GM19035 (cell line): ENCODE measurements at regions not wholly inside any gene's neighbourhood (a gene's known extent, or its start where the extent isn't known, plus 50 kb on each side); places are given as distances from the start of the nearest gene placed in this dataset.
A peak's percentile ranks its signal among the peaks of the same experiment; 100 is the strongest.

Source experiments
- ATAC-seq: cut with Tn5 transposase; IDR thresholded peaks from one replicate; pipeline ENCODE4 v1.9.1; 2021; ENCODE audit not compliant: unreplicated experiment

DNA sequence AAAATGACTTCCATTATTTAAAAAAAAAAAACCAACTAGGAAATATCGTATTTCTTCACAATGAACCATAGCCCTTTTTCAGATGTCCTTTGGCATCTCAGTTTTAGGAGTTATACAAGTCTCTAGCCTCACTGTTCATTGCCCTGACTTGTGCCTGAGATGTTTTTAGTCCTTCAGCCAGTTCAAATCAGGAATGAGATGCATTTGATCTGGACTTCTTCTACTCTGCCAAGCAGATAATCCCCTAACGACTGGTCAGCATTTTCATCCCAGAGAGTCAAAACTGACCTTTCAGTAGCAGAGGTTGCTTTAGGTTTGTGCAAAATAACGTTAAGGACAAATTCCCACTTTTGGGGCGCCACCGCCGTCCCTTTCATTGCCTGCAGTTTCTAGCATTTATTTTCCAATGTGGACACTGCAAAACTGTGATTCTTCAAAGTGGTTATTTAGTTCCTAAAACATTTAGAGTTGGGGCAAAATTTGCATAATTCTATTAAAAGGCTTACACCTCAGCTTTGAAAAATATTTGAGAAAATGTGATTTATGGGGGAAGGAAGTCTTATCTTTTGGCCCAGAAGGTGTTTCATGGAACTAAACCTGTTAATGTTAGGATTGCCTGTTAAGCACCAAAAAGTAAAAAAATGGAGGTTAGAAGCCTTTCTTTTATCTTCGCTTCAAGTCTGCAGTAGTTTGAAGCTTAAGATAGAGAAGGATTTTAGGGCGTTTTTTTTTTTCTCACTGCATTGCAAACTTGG is 152.0 kb upstream of the SGK1 start:
- no peak for ATAC-seq

DNA sequence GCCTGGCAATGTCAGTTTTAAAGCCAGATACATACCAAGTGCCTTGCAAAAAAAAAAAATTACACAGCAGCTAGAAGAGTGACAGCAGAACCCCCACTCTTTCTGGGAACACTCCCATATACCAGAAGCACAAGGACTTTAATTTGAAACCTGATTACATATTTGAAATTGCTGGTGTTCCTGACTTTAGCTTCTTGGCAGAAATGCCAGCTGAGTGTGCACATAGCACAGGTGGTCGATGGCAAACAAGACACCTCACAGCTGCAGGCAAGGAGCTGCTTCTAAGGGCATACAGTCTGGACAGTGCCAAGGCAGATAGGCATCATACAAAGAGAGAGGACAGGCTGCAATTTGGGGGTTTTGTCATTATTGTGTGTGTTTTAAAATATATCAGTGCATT is 150.7 kb upstream of the SGK1 start:
- ATAC-seq = no peak

DNA sequence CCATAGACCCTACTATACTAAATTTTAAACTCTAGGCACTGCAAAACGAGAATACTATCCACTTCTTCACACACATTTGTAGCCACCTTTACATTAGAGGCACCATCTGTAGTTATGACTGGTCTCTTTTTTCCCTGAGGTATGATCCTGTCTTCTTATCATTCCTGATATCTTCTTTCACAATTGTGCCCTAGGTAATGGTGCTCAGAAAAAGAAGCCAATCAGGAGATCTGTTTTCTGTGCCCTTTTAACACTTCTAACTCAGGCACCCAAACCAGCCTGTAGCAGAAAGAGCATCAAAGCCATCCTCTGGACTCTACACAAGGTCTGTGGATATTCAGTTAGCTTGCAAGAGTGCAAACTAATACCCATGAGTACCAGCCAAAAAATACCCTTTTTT is 149.7 kb upstream of the SGK1 start:
- no peak for ATAC-seq

DNA sequence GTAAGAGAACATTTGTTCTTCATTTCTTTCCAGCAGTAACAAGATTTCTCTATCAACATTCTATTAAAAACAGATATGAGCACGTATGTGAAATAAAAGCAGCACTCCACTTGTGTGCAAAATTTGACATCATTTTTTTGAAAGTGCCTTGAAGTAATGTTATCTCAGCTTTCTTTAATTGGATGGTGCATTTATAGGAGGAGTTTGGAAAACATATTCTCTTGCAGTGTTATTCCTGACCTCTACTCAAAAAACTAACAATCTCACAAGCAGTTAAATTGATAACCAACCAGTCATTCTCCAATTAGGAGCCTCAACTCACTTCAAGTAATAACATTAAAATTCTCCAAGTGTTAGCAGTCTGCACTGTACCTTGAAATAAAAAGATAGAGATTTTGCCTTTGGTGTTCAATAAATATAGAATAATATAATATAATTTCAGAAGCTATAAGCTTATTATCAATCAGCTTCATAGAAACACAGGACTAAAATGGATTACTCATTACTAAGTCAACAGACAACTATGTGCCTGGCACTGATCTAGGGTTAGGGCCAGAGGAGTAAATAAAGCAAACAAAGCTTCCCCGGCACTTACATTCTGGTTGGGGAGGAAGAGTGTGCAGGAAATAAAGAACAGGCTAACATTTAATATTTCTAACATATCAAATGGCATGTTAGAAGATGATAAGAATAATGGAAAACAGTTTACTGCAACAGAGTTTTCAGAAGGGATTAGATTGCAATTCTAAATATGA is 149.0 kb upstream of the SGK1 start:
- ATAC-seq = no peak

DNA sequence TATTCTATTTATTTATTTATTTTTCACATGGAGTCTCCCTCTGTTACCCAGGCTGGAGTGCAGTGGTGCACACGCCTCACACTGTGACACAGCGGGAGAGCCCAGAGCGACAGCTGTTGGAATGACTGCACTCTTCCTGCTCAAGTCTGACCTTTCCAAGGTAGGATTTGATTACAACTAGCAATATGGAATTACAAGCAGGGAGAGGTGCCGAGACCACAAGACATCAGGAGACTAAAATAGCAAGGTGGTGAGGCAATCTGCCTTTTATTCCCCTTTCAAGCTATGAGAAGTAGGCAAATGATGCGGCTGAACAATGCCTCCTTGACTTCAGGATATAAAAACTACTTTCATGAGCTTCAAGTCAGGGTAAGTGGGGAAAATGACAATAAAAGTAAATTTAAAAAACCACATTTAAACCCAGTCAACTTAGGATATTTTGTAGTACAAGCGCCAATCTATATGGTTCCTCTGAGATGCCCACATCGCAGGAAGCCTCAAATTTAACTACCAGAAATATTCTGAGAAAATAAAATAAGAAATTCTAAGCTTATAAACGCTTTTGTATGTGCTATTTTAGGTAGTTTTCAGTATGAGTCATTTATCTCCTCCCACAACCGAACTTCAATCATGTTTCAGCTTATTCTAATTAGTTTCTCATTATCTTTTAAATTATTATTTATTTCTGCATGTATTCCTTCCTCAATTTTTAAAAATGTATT is 146.9 kb upstream of the SGK1 start:
- peak; percentile 66 for ATAC-seq

DNA sequence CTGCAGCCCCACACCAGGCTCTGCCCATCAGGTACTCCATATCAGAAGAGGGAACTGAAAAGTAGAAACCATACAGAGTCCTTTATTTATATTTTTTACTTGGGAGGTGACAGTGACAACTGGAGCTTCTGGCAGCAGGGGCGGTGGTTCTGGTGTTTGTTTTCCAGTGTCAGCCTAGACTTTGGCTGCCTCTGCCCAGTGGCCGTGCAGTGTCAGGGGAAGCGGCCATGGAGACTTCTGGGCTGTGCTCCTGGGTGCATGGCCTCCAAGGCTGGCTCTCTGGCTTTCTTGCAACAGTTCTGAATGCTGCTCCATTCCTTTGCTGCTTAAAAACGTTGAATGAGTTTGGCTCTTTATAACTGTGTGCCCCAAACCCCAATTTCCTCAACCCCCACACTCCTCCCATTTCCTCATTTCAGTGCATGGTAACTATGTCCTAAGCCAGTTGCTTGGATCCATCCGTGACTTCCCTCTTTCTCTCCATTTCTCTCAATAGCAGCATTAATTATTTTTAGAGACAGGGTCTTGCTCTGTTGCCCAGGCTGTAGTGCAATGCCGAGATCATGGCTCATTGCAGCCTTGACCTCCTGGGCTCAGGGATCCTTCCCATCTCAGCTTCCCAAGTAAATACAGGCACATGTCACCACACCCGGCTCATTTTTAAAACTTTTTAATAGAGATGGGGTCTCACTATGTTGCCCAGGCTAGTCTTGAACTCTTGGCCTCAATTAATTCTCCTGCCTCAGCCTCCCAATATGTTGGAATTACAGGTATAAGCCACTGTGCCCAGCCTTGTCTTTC is 141.1 kb upstream of the SGK1 start:
- ATAC-seq = no peak

DNA sequence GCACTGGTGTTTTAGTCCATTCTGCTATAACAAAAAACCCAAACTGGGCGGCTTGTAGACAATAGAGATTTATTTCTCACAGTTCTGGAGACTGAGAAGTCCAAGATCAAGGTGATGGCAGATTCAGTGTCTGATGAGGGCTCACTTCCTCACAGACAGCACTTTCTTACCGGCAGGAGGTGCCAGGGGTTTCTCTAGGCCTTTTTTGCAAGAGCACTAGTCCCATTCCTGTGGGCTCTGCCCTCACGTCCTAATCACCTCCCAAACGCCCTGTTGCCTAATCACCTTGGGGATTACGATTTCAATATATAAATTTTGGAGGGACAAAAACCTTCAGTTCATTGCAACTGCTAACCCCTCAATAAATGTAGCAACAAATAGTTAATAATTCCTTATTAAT is 140.0 kb upstream of the SGK1 start:
- no peak for ATAC-seq

DNA sequence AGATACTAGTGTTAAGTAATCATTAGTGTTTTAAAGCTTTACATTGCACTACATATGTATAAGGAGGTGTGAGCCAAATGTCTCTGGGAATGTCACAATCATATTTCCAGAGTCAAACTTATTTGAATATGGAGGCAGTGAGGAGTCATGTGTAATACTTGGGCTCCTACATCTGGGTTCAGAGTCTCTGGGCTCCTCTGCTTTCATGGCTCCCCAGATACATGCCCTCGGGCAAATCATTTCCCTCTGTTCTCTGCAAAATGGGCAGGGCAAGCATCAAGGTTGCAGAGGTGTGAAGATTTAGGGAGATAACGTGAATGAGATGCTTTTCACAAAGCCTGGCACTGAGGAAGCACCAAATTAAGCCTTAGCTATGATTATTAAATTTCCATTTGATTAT is 138.3 kb upstream of the SGK1 start:
- ATAC-seq = no peak

DNA sequence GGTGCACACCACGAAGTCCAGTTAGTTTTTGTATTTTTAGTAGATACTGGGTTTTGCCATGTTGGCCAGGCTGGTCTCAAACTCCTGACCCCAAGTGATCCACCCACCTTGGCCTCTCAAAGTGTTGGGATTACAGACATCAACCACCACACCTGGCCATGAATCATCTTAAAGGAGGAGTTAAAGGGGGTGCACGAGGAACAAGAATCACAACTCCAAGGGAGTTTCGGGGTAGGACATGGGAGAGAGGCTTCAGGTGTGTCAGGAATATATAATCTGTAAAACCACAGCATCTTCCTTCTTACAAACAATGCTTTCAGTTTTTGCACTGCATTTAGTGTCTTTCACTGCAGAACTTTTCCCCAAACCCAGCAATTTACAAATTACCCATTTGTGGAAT is 137.4 kb upstream of the SGK1 start:
- ATAC-seq = no peak

DNA sequence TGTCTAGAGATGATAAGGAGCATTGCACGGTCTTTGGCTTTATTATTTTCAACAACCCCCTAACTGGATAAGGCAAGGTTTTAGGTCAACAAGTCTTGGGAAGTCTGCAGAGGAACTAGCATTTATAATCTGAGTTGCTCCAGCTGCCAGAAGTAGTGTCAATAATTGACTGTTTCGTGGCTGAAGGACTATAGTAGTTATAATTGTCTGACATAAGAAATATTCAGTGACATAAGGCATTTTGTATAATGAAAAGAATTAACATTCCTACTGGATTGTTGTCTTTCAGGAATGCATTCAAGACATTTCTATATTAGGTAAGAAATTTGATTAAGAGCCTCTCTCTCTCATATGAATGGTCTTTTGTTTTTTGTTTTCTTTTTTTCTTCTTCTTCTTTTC is 136.9 kb upstream of the SGK1 start:
- ATAC-seq = no peak

DNA sequence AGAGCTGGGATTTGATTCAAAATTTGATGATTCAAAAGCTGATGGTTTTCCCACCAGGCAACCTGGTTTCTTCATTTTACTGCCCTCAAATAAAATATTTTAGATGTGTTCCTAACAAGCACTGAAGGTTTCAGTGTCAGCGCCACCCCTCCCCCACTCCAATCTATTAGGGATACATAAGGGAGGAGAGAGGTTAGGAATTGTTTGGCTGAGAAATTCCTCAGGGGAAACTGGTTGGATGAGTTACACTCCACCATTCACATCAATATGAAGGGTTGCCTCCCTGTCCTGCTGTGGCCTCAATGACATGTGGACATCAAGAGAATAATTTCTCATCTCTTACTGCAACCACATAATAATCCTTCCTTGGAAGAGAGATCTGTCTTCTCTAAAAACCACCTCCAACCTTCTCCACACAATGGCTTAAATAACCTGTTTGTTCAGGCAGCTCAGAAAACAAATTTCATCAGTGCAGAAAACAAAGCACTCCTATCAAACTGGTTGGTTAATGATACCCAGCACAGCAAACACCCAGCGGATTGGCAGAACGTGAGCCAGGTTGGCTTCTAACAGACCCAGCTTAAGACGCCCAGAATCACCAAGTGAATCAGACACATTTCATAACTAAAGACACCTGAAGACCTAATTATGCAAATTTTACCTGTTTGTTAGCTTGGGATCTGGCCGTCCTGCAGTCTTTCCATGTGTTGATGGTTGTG is 136.0 kb upstream of the SGK1 start:
- ATAC-seq = no peak

DNA sequence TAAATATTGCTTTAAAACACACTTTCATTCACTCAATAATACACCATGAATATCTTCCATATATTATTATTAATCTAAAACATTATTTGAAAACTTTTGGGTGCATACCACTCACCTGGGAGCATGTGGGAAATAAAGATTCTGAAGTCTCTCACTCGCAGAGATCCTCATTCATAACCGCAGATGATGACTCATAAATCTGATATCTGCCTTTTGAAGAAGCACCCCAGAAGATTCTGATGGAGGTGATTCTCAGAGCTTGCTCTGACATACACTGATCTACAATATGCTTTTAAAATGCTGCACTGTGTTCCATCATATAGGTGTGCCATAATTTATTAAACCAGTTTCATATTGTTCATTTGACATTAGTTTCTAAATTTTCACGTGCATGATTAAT is 135.0 kb upstream of the SGK1 start:
- ATAC-seq = no peak

DNA sequence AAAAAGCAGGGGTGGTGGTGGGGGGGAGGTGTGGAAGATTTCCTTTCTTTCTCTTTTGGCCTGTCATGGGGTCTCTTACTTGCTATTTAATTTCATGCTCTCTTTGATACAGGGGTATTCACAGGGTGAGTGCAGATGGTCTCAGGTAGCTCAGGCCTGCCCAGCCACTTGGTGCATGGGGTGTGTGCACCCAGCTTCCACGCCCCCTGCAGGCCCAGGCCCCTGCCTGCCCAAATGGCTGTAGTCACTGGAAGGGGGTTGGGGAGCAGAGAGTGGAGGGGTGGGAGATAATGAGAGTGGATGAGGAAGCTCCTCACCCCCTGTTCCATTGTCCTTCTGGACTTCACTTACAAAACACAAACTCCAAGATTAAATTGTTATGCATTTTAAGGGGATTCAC is 133.6 kb upstream of the SGK1 start:
- ATAC-seq = no peak

DNA sequence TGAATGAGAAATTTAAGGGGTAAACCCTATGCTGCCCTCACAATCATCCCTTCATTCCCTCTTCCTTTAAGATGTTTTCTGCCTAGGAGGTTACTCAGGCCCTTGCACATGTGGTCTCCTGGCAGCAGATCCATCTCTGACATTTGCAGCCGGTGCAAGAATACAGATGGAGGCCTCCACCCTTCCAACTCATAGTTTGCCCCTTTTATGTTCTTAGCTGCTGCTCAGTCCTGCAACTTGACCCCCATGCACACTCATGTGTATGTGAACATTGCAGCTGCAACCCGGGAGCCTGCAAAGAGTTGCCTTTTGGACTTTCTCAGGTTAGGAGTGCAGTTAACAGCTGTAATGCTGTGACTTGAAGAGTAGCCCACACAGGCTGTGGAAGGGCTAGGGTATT is 131.9 kb upstream of the SGK1 start:
- no peak for ATAC-seq

DNA sequence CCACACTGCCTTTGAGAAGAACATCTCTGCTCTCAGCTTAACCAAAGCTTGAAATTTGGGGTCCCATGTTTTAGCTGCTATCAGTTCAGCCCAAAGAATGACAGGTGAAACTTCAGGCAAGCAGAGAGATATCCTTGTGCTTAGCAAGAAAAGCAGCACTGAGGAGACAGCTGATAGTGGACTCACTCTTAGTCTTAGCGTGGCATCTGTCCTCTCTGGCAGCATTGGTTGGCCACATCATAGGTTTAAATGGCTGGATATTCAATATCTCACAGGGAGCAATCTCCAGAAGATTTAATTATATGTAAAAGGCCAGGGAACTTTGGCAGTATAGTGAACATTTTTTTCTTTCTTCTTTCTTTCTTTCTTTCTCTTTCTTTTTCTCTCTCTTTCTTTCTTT is 131.1 kb upstream of the SGK1 start:
- ATAC-seq = no peak

DNA sequence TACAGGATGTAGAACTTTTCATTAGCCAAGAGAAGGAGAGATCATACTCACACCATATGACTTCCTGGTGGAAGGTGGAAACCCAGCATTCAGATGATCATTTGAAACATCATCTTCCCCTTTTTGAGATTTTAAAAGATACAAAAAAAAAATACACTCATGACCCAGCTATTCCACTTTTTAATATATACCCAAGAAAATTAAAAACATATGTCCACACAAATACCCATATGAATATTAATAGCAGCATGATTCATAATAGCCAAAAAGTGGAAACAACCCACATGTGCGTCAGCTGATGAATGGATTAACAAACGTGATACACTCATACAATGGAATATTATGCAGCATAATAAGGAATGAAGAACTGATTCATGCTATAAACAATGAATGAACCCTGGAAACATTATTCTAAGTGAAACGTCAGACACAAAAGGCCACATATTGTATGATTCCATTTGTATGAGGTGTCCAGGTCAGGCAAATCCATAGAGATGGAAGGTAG is 130.0 kb upstream of the SGK1 start:
- no peak for ATAC-seq

DNA sequence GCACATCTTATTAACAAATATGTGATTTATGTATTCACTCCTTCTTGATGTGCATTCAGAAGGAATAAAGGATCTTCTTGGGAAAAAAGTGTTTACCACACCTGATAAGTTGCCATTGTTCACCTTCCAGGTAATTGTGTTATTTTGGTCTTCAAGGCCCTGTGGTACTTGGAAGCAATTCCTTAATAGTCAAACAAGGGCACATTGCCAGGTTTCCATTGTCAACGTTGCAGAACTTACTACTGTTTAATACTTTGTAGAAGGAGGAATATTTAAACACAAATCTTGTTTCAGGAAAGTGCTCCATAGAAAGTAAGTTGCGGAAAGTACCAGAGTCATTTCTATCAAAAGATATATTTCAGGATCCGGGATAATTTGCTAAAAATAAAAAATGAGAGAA is 129.5 kb upstream of the SGK1 start:
- ATAC-seq = no peak

DNA sequence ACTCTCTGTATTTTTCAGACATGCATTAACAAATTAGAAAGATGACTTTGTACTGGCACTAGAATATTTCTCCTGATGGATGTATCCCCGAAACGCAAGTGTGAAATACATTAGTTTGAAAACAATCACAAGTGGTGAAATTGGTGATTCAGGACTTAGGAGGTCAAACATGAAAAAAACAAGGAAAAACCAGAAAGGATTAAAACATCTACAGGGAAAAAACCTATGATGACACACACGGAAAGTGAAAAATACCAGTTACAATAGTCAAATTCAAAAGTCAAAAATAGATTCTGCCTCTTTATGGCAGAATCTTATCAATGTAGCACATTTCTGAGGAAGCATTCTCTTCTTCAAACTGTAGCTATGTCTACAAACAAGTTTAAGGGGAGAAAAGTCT is 129.0 kb upstream of the SGK1 start:
- ATAC-seq = no peak

DNA sequence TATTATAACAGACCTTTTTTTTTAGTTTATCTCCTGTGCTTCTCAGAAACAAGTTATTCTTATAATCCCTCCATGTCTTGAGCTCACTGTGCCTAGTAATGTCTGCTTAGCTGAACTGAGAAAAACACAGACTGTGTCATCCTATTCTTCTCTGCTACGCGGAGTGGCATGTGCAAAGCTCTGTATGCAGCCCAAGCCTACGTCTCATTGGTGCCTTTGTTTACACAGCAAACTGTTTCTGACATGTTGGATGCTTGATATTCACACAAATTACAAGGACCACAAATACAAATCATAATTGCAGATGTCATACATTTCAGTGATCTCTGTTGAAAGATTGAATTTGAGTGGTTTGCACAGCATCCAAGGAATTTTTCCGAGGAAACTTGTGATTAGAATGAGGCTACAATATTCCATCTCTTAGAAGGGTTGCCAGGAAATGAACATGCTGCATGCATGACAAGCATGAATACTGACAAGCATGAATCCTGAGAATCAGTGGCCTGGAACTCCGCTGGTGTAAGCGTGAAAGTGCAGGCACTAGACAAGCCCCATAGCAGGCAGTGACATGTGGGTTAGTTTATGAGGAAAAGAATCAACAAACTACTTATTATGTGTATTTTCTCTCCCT is 128.4 kb upstream of the SGK1 start:
- ATAC-seq = no peak

DNA sequence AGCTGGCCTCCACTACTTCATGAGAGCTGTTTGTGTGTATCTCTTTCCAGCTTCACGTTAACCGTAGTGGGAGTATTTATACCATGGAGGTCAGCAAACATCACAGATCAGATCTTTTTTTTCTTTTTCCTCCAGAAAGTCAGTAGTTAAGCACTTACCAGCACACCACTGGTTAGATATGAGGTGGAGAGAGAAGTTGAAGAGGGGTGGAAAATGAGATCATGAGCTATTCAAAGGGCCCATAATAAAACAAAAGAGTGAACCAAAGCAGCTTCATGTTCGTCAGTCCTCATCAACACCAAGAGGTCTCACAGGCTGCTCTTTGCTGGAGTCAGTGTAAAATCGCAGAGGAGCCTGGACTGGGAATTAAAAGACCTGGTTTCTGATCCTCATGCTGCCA is 125.1 kb upstream of the SGK1 start:
- no peak for ATAC-seq
